GM21619 (cell line): ENCODE measurements at regions not wholly inside any gene's neighbourhood (a gene's known extent, or its start where the extent isn't known, plus 50 kb on each side); places are given as distances from the start of the nearest gene placed in this dataset.
"Not testable (repeated sequence)": the region's sequence is repeated elsewhere in the genome, so short reads cannot be mapped to it uniquely, and the experiment has no call there.

Experiments used
- ATAC-seq: cut with Tn5 transposase; IDR thresholded peaks from one replicate; pipeline ENCODE4 v1.9.1; 2021; ENCODE audit not compliant: unreplicated experiment

DNA sequence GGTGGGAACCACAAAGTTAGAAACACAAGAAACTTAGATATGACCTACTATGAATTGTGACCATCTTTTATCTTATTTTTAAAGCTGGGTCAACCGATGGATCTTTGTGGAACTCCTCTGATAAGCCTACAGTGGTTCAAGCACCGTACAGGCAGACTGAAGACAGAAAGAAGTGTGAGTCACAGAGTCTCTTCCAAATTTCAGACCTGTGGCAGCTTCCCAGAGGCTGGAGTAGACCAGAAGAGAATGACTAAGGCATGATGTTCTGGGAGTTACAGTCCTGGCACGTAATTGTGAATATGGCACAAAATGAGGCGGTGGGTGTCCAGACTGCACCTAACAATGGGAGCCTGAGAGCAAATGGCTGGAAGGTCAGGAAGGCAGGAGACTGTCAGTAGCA is 70.0 kb downstream of the LMO4 start:
- no peak for ATAC-seq

- ATAC-seq, result no peak
Observed at GRCh38 chr1:87399264-87399663, 70.6 kb downstream of the LMO4 start.

GRCh38 chr1:87399701-87400100 is 71.0 kb downstream of the LMO4 start:
- ATAC-seq, result no peak

DNA sequence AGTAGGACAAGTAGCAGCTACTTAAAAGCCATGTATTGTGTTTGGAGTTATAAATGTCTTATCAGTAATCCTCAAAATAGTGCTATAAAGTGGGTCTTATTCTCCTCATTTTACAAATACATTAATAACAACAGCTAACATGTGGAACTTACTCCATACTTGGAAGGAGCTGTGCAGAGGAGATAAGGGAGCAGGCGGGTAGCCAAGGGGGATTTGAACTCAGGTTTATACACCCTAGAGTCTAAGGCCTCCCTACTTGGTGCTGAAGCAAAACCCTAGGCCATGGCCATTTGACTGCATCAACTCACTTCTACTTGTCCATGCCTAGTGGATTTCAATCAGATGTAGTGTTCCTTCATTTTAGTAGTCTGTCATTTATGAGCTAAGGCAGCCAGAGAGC is 72.1 kb downstream of the LMO4 start:
- no peak for ATAC-seq

DNA sequence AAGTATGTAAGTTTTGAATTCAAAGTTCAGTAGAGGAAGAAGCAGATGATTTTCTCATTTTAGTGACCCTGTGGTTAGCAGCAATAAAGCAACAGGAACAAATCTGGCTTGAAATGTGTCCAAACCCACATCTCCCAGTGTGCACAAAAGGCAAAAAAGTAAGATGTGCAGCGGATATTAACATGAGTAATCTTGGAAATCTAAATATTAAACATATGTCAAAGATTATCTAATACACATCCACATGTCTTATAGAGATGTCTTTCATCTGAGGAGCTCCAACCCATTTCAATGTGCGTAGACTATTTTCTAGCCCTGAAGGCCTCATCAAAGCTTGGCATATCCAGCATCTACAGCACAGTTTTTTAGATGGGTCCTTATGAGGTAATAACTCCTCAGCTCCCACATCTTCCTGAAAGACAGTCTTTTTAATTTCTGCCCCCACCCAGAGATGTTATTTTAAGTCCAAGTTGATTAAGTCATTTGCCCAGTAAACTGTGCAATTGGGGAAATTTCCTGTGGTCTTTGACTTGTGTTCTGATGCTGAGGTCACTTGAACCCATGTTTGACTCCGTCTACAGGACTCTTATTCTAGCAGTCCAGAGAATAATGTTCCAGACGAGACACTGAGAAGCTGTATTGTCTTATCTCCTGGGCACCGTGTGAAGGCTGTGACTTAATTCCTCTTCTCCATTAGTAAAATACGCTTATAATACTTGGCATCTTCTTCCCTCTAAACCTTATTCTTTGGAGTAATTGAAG is 73.7 kb downstream of the LMO4 start:
- ATAC-seq, result no peak

DNA sequence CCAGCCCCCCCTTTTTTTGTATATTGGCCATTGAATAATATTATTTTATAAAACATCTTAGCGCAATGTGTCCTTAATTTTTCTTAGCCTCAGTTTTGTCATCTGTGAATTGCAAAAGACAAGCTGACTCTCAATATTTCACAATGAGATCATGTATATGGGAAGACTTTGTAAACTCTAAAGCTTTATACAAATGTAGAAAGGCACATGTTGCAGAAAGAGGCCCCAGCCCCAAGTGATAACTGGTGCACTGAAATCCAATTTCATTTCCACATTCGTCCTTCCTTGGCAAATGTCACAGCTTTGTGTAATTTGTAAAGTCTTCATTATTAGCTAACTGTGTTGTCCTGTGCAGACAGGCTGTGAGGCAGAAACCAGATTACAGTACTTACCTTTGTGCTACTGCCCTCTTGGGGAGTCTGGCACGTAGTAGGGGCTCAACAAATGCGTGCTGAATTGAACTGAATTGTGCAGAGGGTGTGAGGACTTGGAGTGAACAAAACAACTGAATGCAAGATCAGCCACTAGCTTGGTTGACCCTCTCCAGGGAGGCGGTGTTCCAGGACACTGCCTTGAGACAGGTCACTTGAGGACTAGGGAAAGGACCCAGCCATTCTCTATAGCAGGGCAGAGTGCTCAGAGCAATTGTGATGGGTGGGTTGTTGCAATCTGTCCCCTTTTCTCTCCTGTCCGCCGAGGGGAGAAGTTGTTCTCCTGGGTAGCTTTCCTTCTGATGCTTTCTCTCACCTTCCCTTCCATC is 74.6 kb downstream of the LMO4 start:
- no peak for ATAC-seq

DNA sequence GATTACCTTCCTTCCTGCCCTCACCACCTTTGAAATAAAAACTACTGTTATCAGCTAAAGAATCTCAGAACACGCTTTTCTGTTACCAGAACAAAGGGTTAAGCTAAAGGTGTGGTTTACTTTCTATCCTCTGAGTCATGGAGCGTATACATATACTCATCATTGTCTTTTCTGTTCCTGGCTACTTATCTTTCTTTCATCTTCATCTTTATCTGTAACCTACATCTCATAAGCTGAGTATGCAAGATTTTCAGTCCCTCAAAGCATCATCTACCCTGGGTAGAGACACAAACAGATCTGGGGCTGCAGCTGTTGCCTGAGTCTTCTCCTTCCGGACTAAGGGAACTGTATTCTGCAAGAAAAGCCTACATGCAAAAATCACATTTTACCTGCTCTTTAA is 75.6 kb downstream of the LMO4 start:
- no peak for ATAC-seq

DNA sequence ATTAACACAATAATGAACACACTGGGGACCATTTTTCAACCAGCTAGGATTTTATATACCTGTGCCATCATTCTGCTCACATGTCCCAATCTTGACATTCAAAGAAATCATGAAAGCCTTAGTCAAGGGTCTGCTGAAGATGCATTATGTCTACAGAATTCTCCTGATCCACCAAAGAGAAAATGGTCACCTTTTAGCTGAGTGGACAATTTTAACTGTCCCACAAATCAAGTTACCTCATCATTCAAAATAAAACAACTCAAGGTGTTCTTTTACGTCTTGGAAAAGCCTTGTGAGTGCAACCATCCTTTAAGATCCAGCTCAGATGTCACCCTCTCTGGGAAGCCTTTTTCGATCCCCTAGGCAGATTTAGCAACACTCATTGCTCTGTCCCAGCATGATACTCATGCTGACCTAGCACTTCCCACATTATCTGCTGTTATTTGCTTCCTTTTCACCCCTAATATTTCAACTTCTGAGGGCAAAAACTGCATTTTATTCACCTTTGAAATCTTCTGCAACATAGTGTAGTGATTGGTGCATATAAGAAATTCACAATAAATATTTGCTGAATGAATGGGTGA is 80.1 kb downstream of the LMO4 start:
- ATAC-seq, result no peak

GRCh38 chr1:87410776-87411480 is 82.2 kb downstream of the LMO4 start:
- ATAC-seq, result no peak

DNA sequence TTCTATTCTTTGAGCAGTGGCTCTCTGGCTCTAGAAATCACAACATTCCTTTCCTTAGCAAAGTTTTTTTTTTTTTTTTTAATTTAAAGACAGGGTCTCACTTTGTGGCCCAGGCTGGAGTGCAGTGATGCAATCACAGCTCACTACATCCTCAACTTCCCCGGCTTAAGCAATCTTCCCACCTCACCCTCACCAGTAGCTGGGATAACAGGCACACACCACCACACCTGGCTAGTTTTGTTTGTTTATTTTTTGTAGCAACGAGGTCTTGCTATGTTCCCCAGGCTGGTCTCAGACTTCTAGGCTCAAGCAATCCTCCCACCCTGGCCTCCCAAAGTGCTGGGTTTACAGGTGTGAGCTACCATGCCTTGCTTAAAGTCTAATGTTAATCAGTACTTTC is 85.2 kb downstream of the LMO4 start:
- ATAC-seq, result not testable (repeated sequence)

- ATAC-seq, result no peak
Observed at GRCh38 chr1:87418048-87418447, 89.4 kb downstream of the LMO4 start.

- no peak for ATAC-seq
Observed at GRCh38 chr1:87421809-87422208, 93.1 kb downstream of the LMO4 start.

- ATAC-seq, result no peak
Observed at GRCh38 chr1:87424541-87424940, 95.9 kb downstream of the LMO4 start.

DNA sequence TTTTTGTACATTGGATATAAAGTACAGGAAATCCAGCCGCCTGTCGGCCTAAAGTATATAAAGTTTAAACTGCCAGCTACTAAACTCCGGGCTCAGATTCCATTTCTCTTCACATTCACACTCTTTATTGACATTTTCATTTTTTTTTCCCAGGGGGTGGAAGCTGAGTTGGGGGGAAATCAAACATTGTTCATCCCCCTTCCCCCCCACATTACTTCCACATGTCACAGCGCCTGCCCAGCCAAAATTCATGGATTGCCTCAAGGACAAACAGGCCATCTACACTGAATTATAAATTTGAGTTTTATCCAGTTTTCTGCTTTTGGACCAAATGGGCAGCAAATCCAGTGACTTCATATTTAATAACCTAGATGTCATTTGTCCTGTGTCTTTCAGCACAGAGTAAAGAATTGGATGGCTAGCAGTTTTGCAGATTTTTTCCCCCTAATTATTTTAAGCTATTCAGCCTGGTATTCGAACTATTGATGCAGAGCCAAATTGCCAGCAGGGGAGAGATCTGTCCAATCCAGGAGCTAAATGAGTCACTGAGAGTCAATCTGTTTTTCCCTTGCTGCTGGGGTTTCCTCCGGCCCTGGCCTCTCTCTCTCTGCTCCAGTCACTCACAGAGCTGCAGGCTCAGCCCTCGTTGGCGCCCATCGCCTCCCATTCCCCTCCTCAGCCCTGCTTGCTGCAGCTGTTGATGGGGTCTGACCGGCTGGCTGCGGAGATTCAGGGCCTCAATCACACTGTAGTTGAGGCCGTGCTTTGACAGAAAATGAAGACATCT is 98.0 kb downstream of the LMO4 start:
- no peak for ATAC-seq

GRCh38 chr1:87428367-87428766 is 99.7 kb downstream of the LMO4 start:
- ATAC-seq, result no peak

- ATAC-seq, result no peak
Observed at GRCh38 chr1:87428883-87429282, 100.2 kb downstream of the LMO4 start.

DNA sequence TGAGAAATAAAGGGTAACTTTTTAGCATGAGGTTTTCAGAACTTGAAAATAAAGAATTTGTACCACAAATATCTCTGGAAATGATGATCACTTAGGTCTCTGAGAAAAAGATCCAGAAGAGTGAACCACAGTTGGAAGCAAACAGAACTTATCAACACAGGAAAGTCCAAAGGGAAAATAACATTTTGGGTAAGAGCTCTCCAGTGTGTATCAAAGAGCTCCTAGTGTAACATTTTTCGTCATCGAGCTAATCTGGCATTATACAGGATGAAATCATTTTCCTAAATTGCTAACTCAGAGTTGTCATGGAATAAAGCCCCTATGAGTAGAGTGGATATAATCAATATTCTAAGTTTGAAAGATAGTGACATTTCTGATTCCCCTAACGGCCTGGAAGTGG is 104.0 kb downstream of the LMO4 start:
- no peak for ATAC-seq

- ATAC-seq, result not testable (repeated sequence)
Observed at GRCh38 chr1:87433101-87433500, 104.4 kb downstream of the LMO4 start.

DNA sequence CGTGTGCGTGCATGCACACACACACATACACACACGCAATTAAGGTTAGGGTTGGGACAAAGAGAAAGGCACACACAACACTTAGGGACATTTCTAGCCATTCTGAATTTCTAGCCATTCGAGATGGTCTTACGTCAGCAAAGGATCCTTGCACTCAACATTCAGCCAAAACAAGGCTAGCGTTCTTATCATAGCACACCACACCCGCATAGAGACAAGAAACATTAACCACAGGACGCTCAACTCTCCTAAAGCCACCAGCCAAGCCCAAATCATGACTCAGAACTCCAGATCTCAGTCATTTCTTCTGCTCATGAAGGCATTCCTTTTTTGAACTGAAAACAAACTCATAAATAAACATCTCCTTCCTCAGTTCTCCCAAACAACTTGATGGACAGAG is 106.8 kb downstream of the LMO4 start:
- ATAC-seq, result peak; percentile 51

GRCh38 chr1:87436115-87436514 is 107.4 kb downstream of the LMO4 start:
- ATAC-seq, result not testable (repeated sequence)

DNA sequence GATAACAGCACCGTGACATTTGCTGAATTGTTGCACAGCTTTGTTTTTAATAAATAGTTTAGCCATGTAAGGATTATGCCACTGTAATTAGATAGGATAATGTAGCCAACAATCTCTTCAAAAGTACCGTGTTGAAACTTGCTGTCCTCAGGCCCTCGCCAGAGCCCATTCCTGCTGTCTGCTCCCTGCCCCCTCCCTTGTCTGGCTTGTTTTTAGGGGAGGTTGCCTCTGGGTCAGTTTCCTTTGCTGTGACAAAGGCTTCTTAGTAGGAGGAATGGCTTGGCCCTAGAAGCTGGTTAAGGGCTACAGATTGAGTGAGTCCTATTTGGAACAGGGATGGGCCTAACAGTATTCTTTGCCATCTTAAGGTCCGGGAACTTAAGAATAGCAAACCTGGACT is 107.9 kb downstream of the LMO4 start:
- ATAC-seq, result no peak
